Psoas muscle (tissue), 7 donors: ENCODE measurements at regions not wholly inside any gene's neighbourhood (a gene's known extent, or its start where the extent isn't known, plus 50 kb on each side); places are given as distances from the start of the nearest gene placed in this dataset.

Experiments used
- ATAC-seq, 4 donors: fragments of 200-7000 bp; cut with Tn5 transposase; one replicate each; pipeline ENCODE4 v1.9.1; 2020; ENCODE audit warnings: moderate library complexity in 3 of 4, mild to moderate bottlenecking in 2 of 4
- DNase-seq, 2 donors: peaks; one replicate each; pipeline ENCODE4 v3.0.0-alpha.2; 2020
- H3K27ac ChIP-seq: fragments of 200-600 bp; one replicate; pipeline ENCODE4 v1.8.0; 2022
- H3K27me3 ChIP-seq, 3 donors: fragments of 200-600 bp in 1 of 3; one replicate each; pipeline versions ENCODE4 v1.6.1 to v1.8.0; 2013 to 2022; ENCODE audit warnings: low read length in 2 of 3, mild to moderate bottlenecking in 2 of 3, moderate library complexity in 1 of 3; ENCODE audit not compliant: insufficient read depth in 3 of 3
- H3K36me3 ChIP-seq, 2 donors: fragments of 200-600 bp in 1 of 2; one replicate each; pipeline versions ENCODE4 v1.6.1 to v1.8.0; 2013 to 2022; ENCODE audit warnings: low read depth in 1 of 2, mild to moderate bottlenecking in 1 of 2, moderate library complexity in 1 of 2; ENCODE audit not compliant: insufficient read depth in 1 of 2
- H3K4me1 ChIP-seq: fragments of 200-600 bp; one replicate; pipeline ENCODE4 v1.8.0; 2022
- H3K4me3 ChIP-seq: fragments of 200-600 bp; one replicate; pipeline ENCODE4 v1.8.0; 2022; ENCODE audit warnings: mild to moderate bottlenecking
- H3K9me3 ChIP-seq: fragments of 200-600 bp; one replicate; pipeline ENCODE4 v1.8.0; 2022
- WGBS, 3 donors: extraction: QIAGEN DNeasy Blood & Tissue Kit; methylation state at CpG; one replicate each; pipeline versions ENCODE4 v1.1.6 to v1.1.7; 2013; 5-methylcytosine and 5-hydroxymethylcytosine counted together
- intact Hi-C, 2 donors: fragments of 100-400 bp; cut with DNase I; formaldehyde crosslinking; loops; one replicate each; pipeline versions ENCODE4 v1.11.0 to v1.14.2; 2022
- TF ChIP-seq, protein P1 (sequence below): fragments of 200-600 bp; IDR thresholded peaks from one replicate; pipeline ENCODE4 v1.8.0; 2022; ENCODE audit warnings: antibody characterized with exemption
- donor health status: healthy with polysubstance abuse.
- donor health status: DM: no; HTN: no; CAD: no; lungs with moderate emphysema.
- donor health status: Bipolar disorder and iron deficiency.
- donor health status: healthy.
- donor health status: DM: yes; HTN: yes; CAD: no.
- donor health status: DM: no; HTN: no; CAD: no.
- donor health status: DM: yes; HTN: yes; CAD: no.

DNA sequence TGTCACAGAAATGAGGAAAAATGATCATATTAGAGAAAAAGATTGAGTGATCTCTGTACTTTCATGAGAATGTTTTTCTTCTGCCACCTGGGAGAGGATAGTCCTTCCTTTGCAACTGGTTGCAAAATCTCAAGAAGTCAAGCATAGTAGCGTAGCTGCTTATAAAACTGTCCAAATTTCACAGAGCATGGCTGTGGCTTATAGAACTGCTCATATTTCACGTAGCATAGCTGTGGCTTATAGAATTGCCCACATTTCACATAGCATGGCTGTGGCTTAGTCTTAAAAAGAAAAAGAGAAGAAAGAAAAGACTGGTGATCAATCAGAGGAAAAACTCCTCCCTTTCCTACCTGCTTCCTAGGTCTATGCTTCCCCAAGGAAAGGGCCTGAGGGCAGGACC lies 329.5 kb downstream of the SIPA1L2 start:
- intact Hi-C loops = no loop called here
- 81 to 92% (median 86%) methylated on average over 2 of the region's 2 CpGs for WGBS, 3 donors
- Histone ChIP-seq H3K27ac (no peak overlapping the region), H3K36me3 (no peaks in the 10 kb centered on the region), H3K4me3 (no peak overlapping the region), H3K27me3 (peaks cover 0 to 2% (median 0%) of the 10 kb centered on the region in 3 donors), H3K9me3 (no peaks in the 10 kb centered on the region), H3K4me1 (no peaks in the 10 kb centered on the region)
- TF ChIP-seq, protein P1, sequence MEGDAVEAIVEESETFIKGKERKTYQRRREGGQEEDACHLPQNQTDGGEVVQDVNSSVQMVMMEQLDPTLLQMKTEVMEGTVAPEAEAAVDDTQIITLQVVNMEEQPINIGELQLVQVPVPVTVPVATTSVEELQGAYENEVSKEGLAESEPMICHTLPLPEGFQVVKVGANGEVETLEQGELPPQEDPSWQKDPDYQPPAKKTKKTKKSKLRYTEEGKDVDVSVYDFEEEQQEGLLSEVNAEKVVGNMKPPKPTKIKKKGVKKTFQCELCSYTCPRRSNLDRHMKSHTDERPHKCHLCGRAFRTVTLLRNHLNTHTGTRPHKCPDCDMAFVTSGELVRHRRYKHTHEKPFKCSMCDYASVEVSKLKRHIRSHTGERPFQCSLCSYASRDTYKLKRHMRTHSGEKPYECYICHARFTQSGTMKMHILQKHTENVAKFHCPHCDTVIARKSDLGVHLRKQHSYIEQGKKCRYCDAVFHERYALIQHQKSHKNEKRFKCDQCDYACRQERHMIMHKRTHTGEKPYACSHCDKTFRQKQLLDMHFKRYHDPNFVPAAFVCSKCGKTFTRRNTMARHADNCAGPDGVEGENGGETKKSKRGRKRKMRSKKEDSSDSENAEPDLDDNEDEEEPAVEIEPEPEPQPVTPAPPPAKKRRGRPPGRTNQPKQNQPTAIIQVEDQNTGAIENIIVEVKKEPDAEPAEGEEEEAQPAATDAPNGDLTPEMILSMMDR = no peak
- ATAC-seq = no peak
- no peak for DNase-seq

- intact Hi-C loops = no loop called here
- DNase-seq (no peak), ATAC-seq (no peak)
- H3K4me1 ChIP-seq = no peaks in the 10 kb centered on the region
- 71 to 97% (median 94%) methylated on average over 4 of the region's 4 CpGs for WGBS, 3 donors
- no peaks in the 10 kb centered on the region for H3K9me3 ChIP-seq
- no peak overlapping the region for H3K27ac ChIP-seq
- H3K27me3 ChIP-seq = peaks cover 0 to 2% (median 0%) of the 10 kb centered on the region in 3 donors
- no peaks in the 10 kb centered on the region for H3K36me3 ChIP-seq
- TF ChIP-seq, protein P1 = no peak
- H3K4me3 ChIP-seq = no peak overlapping the region
Measured at GRCh38 chr1:232296461-232296860, 333.5 kb downstream of the SIPA1L2 start.

GRCh38 chr1:232293361-232293760 lies 336.6 kb downstream of the SIPA1L2 start:
- TF ChIP-seq, protein P1 = no peak
- Histone ChIP-seq H3K4me3 (no peak overlapping the region), H3K9me3 (no peaks in the 10 kb centered on the region), H3K36me3 (no peaks in the 10 kb centered on the region), H3K27me3 (no peaks in the 10 kb centered on the region), H3K27ac (no peak overlapping the region), H3K4me1 (no peaks in the 10 kb centered on the region)
- DNase-seq = no peak
- intact Hi-C loops = no loop called here
- 91 to 94% (median 92%) methylated on average over 3 of the region's 3 CpGs for WGBS, 3 donors
- ATAC-seq = no peak

DNA sequence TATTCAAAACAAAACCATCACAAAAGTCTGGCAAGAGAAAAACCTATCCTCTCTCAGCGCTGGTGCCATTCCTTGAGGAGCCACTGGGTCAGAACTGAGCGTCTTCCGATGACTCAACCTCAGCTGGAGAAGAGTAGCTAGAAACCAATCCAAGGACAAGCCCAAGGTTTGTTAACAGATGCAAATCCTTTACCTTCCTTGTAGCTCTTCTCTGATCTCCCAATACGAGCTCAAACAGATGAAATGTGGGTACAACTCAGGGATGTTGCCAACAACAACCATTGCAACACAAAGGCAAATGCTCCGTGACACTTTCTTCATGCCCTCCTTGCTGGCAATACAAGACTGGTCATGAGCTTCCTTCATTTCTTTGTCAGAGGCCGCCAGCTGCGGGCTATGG lies 337.1 kb downstream of the SIPA1L2 start:
- H3K36me3 ChIP-seq = no peaks in the 10 kb centered on the region
- H3K27ac ChIP-seq = no peak overlapping the region
- no peaks in the 10 kb centered on the region for H3K27me3 ChIP-seq
- no peak for ATAC-seq
- H3K4me3 ChIP-seq = no peak overlapping the region
- DNase-seq = no peak
- WGBS, 3 donors = 87 to 95% (median 88%) methylated on average over 7 of the region's 7 CpGs
- no peaks in the 10 kb centered on the region for H3K4me1 ChIP-seq
- TF ChIP-seq, protein P1 = no peak
- H3K9me3 ChIP-seq = no peaks in the 10 kb centered on the region
- intact Hi-C loops = no loop called here

GRCh38 chr1:232292239-232292638 lies 337.7 kb downstream of the SIPA1L2 start:
- H3K4me3 ChIP-seq = no peak overlapping the region
- intact Hi-C loops = no loop called here
- no peaks in the 10 kb centered on the region for H3K36me3 ChIP-seq
- DNase-seq = no peak
- 42 to 60% (median 55%) methylated on average over 2 of the region's 2 CpGs for WGBS, 3 donors
- no peak for ATAC-seq
- no peaks in the 10 kb centered on the region for H3K4me1 ChIP-seq
- H3K27me3 ChIP-seq = no peaks in the 10 kb centered on the region
- TF ChIP-seq, protein P1 = no peak
- no peak overlapping the region for H3K27ac ChIP-seq
- H3K9me3 ChIP-seq = no peaks in the 10 kb centered on the region
